ENCODE measurements at regions not wholly inside any gene's neighbourhood (a gene's known extent, or its start where the extent isn't known, plus 50 kb on each side); places are given as distances from the start of the nearest gene placed in this dataset.

- TF ChIP-seq CTCF (conservative IDR thresholded peaks at IDR 0.05; ENCODE audit: low read depth, low read length) = no peak
- H3K4me3 ChIP-seq (ENCODE audit: low read length) = no peak overlapping the region
- no peak for DNase-seq (ENCODE audit: low read depth)
Measured at GRCh38 chr4:3673716-3674478, 92.3 kb upstream of the ADRA2C start.

- TF ChIP-seq CTCF (conservative IDR thresholded peaks at IDR 0.05; ENCODE audit: low read depth, low read length) = no peak
- DNase-seq (ENCODE audit: low read depth) = no peak
- no peak overlapping the region for H3K4me3 ChIP-seq (ENCODE audit: low read length)
Measured at GRCh38 chr4:3673176-3673575, 93.0 kb upstream of the ADRA2C start.

DNA sequence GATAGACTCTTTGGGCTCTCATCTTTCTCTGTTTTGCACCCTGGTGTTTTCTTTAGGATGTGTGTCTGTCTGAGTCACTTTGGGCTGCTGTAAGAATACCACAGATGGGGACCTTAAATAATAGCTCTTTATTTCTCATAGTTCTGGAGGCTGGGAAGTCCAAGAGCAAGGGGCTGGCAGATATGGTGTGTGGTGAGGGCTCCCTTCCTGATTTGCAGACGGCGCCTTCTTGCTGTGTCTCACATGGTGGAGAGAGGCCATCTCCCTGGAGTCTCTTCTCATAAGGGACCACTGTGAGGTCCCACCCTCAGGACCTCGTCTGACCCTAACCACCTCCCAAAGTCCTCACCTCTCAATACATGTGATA is 93.7 kb upstream of the ADRA2C start:
- no peak for TF ChIP-seq CTCF (conservative IDR thresholded peaks at IDR 0.05; ENCODE audit: low read depth, low read length)
- H3K4me3 ChIP-seq (ENCODE audit: low read length) = no peak overlapping the region
- DNase-seq (ENCODE audit: low read depth) = no peak

GRCh38 chr4:3671571-3672464 is 94.4 kb upstream of the ADRA2C start:
- no peak for TF ChIP-seq CTCF (conservative IDR thresholded peaks at IDR 0.05; ENCODE audit: low read depth, low read length)
- no peak for DNase-seq (ENCODE audit: low read depth)
- H3K4me3 ChIP-seq (ENCODE audit: low read length) = no peak overlapping the region

GRCh38 chr4:3670521-3671519 is 95.4 kb upstream of the ADRA2C start:
- TF ChIP-seq CTCF (conservative IDR thresholded peaks at IDR 0.05; ENCODE audit: low read depth, low read length) = no peak
- DNase-seq (ENCODE audit: low read depth) = no peak
- H3K4me3 ChIP-seq (ENCODE audit: low read length) = no peak overlapping the region

- no peak for TF ChIP-seq CTCF (conservative IDR thresholded peaks at IDR 0.05; ENCODE audit: low read depth, low read length)
- DNase-seq (ENCODE audit: low read depth) = no peak
- no peak overlapping the region for H3K4me3 ChIP-seq (ENCODE audit: low read length)
Measured at GRCh38 chr4:3669553-3669949, 96.6 kb upstream of the ADRA2C start.
